ENCODE measurements at regions not wholly inside any gene's neighbourhood (a gene's known extent, or its start where the extent isn't known, plus 50 kb on each side); places are given as distances from the start of the nearest gene placed in this dataset.

DNA sequence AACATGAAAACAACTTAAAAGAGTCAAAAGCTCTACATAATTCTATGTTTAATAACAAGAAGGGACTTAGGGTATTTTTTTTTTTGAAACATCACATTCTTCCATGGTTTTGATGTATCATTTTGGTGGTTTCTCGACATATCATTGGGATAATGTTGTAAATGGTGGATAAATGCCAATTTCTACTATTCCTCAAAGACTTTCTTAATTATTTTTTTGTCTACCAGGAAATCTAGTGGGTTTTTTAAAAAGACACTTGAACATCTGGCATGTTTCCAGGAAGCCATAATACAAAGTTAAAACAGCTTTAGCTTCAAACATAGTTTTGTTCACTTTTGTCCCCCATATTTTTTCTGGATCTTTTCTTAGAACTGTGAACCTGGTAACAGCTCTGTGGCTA, 200.4 kb downstream of the DKK1 start:
- no peak overlapping the region for H3K4me3 ChIP-seq (ENCODE audit: low read depth, low read length)
- DNase-seq (ENCODE audit: low read depth) = no peak
- ChIA-PET POLR2A (no interaction called here), CTCF (interaction anchor here (0.6 kb wide), 1 partner anchor 199 kb away, joined by 3 read pairs; no protein-coding TSS in a partner anchor)
- TF ChIP-seq, protein P1, sequence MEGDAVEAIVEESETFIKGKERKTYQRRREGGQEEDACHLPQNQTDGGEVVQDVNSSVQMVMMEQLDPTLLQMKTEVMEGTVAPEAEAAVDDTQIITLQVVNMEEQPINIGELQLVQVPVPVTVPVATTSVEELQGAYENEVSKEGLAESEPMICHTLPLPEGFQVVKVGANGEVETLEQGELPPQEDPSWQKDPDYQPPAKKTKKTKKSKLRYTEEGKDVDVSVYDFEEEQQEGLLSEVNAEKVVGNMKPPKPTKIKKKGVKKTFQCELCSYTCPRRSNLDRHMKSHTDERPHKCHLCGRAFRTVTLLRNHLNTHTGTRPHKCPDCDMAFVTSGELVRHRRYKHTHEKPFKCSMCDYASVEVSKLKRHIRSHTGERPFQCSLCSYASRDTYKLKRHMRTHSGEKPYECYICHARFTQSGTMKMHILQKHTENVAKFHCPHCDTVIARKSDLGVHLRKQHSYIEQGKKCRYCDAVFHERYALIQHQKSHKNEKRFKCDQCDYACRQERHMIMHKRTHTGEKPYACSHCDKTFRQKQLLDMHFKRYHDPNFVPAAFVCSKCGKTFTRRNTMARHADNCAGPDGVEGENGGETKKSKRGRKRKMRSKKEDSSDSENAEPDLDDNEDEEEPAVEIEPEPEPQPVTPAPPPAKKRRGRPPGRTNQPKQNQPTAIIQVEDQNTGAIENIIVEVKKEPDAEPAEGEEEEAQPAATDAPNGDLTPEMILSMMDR (IDR thresholded peaks at IDR 0.05; ENCODE audit: insufficient read depth, low read depth, low read length) = no peak
- H3K36me3 ChIP-seq (ENCODE audit: control insufficient read depth, insufficient read depth, low read length) = no peaks in the 10 kb centered on the region
- H3K27me3 ChIP-seq (ENCODE audit: control insufficient read depth, insufficient read depth, low read length) = no peaks in the 10 kb centered on the region

DNA sequence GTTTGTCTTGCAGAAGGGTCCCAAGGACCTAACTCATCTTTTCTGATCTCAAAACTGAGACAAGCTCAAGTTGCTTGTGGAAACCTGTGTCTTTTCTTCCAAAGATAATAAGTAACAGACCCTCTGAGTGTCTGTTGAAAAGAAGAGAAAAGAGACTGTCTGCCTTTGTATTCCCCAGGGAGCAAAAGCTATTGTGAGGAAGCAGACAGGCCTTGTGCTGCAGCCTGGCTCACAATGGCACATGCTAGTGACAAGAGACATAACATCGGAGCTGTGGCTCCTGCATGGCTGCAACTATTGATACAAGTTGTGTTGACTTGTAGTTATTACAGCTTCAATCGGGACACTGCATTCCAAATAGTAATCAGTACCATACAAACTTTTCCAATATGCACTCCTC, 202.9 kb downstream of the DKK1 start:
- H3K27me3 ChIP-seq (ENCODE audit: control insufficient read depth, insufficient read depth, low read length) = no peaks in the 10 kb centered on the region
- no peak overlapping the region for H3K4me3 ChIP-seq (ENCODE audit: low read depth, low read length)
- no peak for DNase-seq (ENCODE audit: low read depth)
- TF ChIP-seq, protein P1 (IDR thresholded peaks at IDR 0.05; ENCODE audit: insufficient read depth, low read depth, low read length) = no peak
- H3K36me3 ChIP-seq (ENCODE audit: control insufficient read depth, insufficient read depth, low read length) = no peaks in the 10 kb centered on the region
- ChIA-PET CTCF (interaction anchor here (1.3 to 2.1 kb wide), 3 partner anchors 50 to 209 kb away, joined by 5 to 11 read pairs (median 5); partner anchors contain the start of gene DKK1), POLR2A (interaction anchor here (0.5 kb wide), 1 partner anchor 59 kb away, joined by 4 read pairs; no protein-coding TSS in a partner anchor)

DNA sequence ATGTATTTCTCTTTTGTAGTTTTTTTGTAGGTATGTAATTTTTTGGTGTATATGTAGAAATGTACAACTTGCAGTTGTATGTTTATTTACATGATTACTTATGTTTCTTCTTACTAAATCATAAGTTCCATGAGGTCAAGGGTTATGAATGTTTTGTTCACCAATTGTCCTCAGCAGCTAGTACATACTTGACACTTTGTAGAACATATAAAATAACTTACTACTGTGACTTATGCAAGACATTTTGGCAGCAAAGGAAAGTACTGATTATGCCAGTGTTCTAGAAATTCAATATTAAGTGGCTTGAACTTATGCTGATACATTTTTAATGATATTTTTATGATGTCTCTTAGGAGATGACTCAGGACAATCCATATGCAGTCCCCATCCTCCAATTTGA, 209.6 kb downstream of the DKK1 start:
- Histone ChIP-seq H3K36me3 (ENCODE audit: control insufficient read depth, insufficient read depth, low read length) (no peaks in the 10 kb centered on the region), H3K27me3 (ENCODE audit: control insufficient read depth, insufficient read depth, low read length) (no peaks in the 10 kb centered on the region), H3K4me3 (ENCODE audit: low read depth, low read length) (no peak overlapping the region)
- ChIA-PET CTCF (no interaction called here), POLR2A (no interaction called here)
- TF ChIP-seq, protein P1 (IDR thresholded peaks at IDR 0.05; ENCODE audit: insufficient read depth, low read depth, low read length) = no peak
- no peak for DNase-seq (ENCODE audit: low read depth)

DNA sequence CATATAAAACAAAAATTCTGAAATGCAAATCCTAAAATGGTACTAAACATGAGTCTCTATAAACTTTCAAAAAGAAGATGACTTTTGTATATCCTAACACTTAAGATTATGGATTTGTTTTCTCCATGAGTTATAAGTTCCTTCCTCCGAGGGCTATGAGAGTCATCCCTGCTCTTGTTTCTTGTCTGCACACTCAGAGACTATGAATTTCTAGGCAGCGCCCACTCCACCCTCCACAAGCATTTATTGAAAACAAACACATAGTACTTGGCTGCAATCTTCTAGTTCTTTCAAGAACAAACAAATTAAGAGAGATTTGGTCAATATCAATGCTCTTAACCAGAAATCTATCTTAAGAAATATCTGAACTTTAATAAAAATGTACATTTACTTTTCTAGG, 211.7 kb downstream of the DKK1 start:
- Histone ChIP-seq H3K4me3 (ENCODE audit: low read depth, low read length) (no peak overlapping the region), H3K36me3 (ENCODE audit: control insufficient read depth, insufficient read depth, low read length) (no peaks in the 10 kb centered on the region), H3K27me3 (ENCODE audit: control insufficient read depth, insufficient read depth, low read length) (no peaks in the 10 kb centered on the region)
- CTCF ChIA-PET = interaction anchor here (1.4 kb wide), 1 partner anchor 218 kb away, joined by 3 read pairs; no protein-coding TSS in a partner anchor
- POLR2A ChIA-PET = no interaction called here
- DNase-seq (ENCODE audit: low read depth) = no peak
- TF ChIP-seq, protein P1 (IDR thresholded peaks at IDR 0.05; ENCODE audit: insufficient read depth, low read depth, low read length) = no peak

DNA sequence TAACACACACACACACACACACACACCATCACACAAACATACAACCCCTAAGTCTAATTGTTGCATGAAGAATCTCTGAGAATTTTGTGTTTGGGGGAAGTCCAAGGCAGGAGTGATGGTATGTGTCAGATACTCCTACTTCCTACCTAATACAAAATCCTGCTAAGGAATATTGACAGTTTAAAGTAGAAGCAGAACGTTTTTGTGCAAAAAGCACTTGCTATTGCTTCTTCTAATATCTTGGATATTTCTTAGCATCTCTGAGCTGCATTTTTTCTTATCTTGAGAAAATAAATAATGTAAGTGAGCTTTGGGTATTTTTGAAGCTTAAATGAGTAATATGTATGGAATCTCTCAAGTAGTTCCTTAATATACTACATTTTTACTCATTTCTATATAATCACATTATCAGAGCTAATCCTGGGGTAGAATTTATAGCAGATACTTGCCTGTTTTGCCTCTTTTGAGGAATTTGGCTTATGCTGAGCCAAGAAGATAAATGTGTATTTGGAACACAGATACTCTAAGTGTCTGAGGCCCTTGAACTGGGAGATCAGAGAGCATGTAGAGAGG, 212.3 kb downstream of the DKK1 start:
- Histone ChIP-seq H3K27me3 (ENCODE audit: control insufficient read depth, insufficient read depth, low read length) (no peaks in the 10 kb centered on the region), H3K4me3 (ENCODE audit: low read depth, low read length) (no peak overlapping the region), H3K36me3 (ENCODE audit: control insufficient read depth, insufficient read depth, low read length) (no peaks in the 10 kb centered on the region)
- no peak for DNase-seq (ENCODE audit: low read depth)
- CTCF ChIA-PET = interaction anchor here (0.6 to 1.0 kb wide), 2 partner anchors 15 to 835 kb away, joined by 3 to 5 read pairs; no protein-coding TSS in a partner anchor
- POLR2A ChIA-PET = interaction anchor here (0.6 kb wide), 1 partner anchor 207 kb away, joined by 3 read pairs; no protein-coding TSS in a partner anchor
- TF ChIP-seq, protein P1 (IDR thresholded peaks at IDR 0.05; ENCODE audit: insufficient read depth, low read depth, low read length) = no peak
